ENCODE measurements at regions not wholly inside any gene's neighbourhood (a gene's known extent, or its start where the extent isn't known, plus 50 kb on each side); places are given as distances from the start of the nearest gene placed in this dataset.

GRCh38 chr7:110179037-110179436 is 911.9 kb upstream of the LRRN3 start:
- CTCF ChIA-PET (ENCODE audit: low intra/inter-chr PET ratio, low total read pairs) = no interaction called here
- in situ Hi-C loops (cut with HindIII; ENCODE audit: extremely low pct_ligation_motif_present, low pct_unique_long_range_greater_than_20kb) = no loop called here
- Histone ChIP-seq H3K79me2 (ENCODE audit: insufficient read depth, low read length) (no peaks in the 10 kb centered on the region), H3K9ac (ENCODE audit: insufficient read depth, low read depth, low read length) (no peak overlapping the region), H4K20me1 (ENCODE audit: insufficient read depth, low read length) (no peaks in the 10 kb centered on the region), H3K9me3 (ENCODE audit: low read length) (no peaks in the 10 kb centered on the region), H3K27me3 (ENCODE audit: control insufficient read depth in 1 of 2, insufficient read depth in 2 of 2, low read length in 2 of 2) (no peaks in the 10 kb centered on the region), H3K4me1 (ENCODE audit: insufficient read depth, low read length) (no peaks in the 10 kb centered on the region), H3K27ac (ENCODE audit: extremely low read length, insufficient read depth, low read length) (no peak overlapping the region), H3K36me3 (replicated peaks in 1 of 2; ENCODE audit: control insufficient read depth in 1 of 2, insufficient read depth in 2 of 2, low read length in 2 of 2) (no peaks in the 10 kb centered on the region), H3K4me3 (replicated peaks in 1 of 3; ENCODE audit: insufficient read depth in 1 of 3, low read depth in 2 of 3, low read length in 3 of 3) (no peak overlapping the region), H3K4me2 (ENCODE audit: low read depth, low read length) (no peak overlapping the region), H2AFZ (ENCODE audit: low read length) (no peak overlapping the region)
- ATAC-seq (no peak), FAIRE-seq (no peak), DNase-seq (ENCODE audit: low spot score) (no peak)
- intact Hi-C loops (cut with micrococcal nuclease; ENCODE audit: unreplicated experiment) = no loop called here
- WGBS (ENCODE audit: low lambda C conversion rate) = 3% methylated on average over 2 of the region's 2 CpGs
- TF ChIP-seq THYN1 (CRISPR knock-in tag; IDR thresholded peaks at IDR 0.05; ENCODE audit: borderline replicate concordance, low read depth) = no peak
- TF ChIP-seq RBM39 (IDR thresholded peaks at IDR 0.05; ENCODE audit: low read depth, low read length, poor library complexity, severe bottlenecking) = no peak
- TF ChIP-seq NR0B2 (CRISPR knock-in tag; IDR thresholded peaks at IDR 0.05) = no peak
- no peak for TF ChIP-seq SKI (IDR thresholded peaks at IDR 0.05; ENCODE audit: partially characterized antibody)
- no peak for TF ChIP-seq GMEB2 (CRISPR knock-in tag; IDR thresholded peaks at IDR 0.05; ENCODE audit: low read depth)
- no peak for TF ChIP-seq CBFB (CRISPR knock-in tag; IDR thresholded peaks at IDR 0.05)
- no peak for TF ChIP-seq ZGPAT (CRISPR knock-in tag; IDR thresholded peaks at IDR 0.05)
- TF ChIP-seq ZNF549 (CRISPR knock-in tag; IDR thresholded peaks at IDR 0.05) = no peak
- no peak for TF ChIP-seq ATF7-NPFF (CRISPR knock-in tag; IDR thresholded peaks at IDR 0.05; ENCODE audit: low read depth)
- TF ChIP-seq GATAD2A (CRISPR knock-in tag; IDR thresholded peaks at IDR 0.05) = no peak
- no peak for TF ChIP-seq YEATS2 (CRISPR knock-in tag; IDR thresholded peaks at IDR 0.05; ENCODE audit: borderline replicate concordance)
- POLR2A ChIA-PET = no interaction called here
- BruUV-seq (replicated peaks) = no TSS peak
